Calu3 (cell line): ENCODE measurements at regions not wholly inside any gene's neighbourhood (a gene's known extent, or its start where the extent isn't known, plus 50 kb on each side); places are given as distances from the start of the nearest gene placed in this dataset.

Source experiments
- BruUV-seq: library from RNA; stranded (reverse); fragments of 400-500 nt; replicated peaks from 2 replicates; lab custom pipeline; 2021; lab: Mats Ljungman, UMichigan
- CTCF ChIA-PET: fragments of 300-600 bp; sonication (Branson Sonifier 250); formaldehyde crosslinking; loops from one replicate; lab custom pipeline; 2022; ENCODE audit warnings: antibody characterized with exemption; lab: Charles Lee
- DNase-seq: peaks from one replicate; pipeline ENCODE4 v3.0.0; 2022
- H3K27ac Mint-ChIP-seq: one replicate; pipeline ENCODE4 v1.8.0; 2022; ENCODE audit warnings: mixed read lengths; ENCODE audit not compliant: unreplicated experiment
- H3K27me3 Mint-ChIP-seq: one replicate; pipeline ENCODE4 v1.8.0; 2022; ENCODE audit warnings: mixed read lengths; ENCODE audit not compliant: unreplicated experiment
- H3K36me3 Mint-ChIP-seq: one replicate; pipeline ENCODE4 v1.8.0; 2022; ENCODE audit warnings: mild to moderate bottlenecking, moderate library complexity, mixed read lengths; ENCODE audit not compliant: insufficient read depth, unreplicated experiment
- H3K4me1 Mint-ChIP-seq: one replicate; pipeline ENCODE4 v1.8.0; 2022; ENCODE audit warnings: mild to moderate bottlenecking, low read depth, mixed read lengths; ENCODE audit not compliant: unreplicated experiment
- H3K4me3 Mint-ChIP-seq: one replicate; pipeline ENCODE4 v1.8.0; 2022; ENCODE audit warnings: mild to moderate bottlenecking, low read depth, moderate library complexity, mixed read lengths; ENCODE audit not compliant: unreplicated experiment
- H3K9me3 Mint-ChIP-seq: one replicate; pipeline ENCODE4 v1.8.0; 2022; ENCODE audit warnings: low read depth, mixed read lengths; ENCODE audit not compliant: unreplicated experiment
- intact Hi-C: fragments of 100-400 bp; cut with micrococcal nuclease; formaldehyde crosslinking; loops from one replicate; pipeline ENCODE4 v1.10.0; 2022; ENCODE audit not compliant: unreplicated experiment
- TF ChIP-seq, protein P1 (sequence below): fragments of 200-600 bp; IDR thresholded peaks from one replicate; pipeline ENCODE4 v1.8.0; 2022; ENCODE audit warnings: antibody characterized with exemption; ENCODE audit not compliant: unreplicated experiment

DNA sequence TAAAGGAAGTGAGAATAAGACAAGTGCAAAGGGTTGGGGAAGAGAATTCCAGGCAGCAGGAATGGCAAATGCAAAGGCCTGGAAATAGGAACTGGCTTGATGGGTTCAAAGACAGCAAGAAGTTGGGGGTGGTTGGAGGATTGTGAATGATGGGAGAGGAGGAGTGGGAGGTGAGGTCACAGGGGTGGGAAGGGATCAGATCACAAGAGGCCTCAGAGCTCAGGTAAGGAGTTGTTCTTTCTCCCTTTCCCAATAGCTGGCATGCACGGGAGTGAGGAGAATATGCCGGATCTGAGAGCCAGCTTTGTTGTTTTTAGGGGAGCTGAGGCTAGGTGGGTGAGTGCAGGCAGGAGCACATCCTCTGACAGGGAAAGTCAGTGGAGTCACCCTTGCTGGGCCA, 94.0 kb upstream of the RAB3GAP2 start:
- Mint-ChIP-seq H3K27me3 (no peaks in the 10 kb centered on the region), H3K27ac (no peak overlapping the region), H3K36me3 (peaks cover 6% of the 10 kb centered on the region), H3K4me1 (peaks cover 39% of the 10 kb centered on the region), H3K9me3 (no peaks in the 10 kb centered on the region), H3K4me3 (no peak overlapping the region)
- TF ChIP-seq, protein P1, sequence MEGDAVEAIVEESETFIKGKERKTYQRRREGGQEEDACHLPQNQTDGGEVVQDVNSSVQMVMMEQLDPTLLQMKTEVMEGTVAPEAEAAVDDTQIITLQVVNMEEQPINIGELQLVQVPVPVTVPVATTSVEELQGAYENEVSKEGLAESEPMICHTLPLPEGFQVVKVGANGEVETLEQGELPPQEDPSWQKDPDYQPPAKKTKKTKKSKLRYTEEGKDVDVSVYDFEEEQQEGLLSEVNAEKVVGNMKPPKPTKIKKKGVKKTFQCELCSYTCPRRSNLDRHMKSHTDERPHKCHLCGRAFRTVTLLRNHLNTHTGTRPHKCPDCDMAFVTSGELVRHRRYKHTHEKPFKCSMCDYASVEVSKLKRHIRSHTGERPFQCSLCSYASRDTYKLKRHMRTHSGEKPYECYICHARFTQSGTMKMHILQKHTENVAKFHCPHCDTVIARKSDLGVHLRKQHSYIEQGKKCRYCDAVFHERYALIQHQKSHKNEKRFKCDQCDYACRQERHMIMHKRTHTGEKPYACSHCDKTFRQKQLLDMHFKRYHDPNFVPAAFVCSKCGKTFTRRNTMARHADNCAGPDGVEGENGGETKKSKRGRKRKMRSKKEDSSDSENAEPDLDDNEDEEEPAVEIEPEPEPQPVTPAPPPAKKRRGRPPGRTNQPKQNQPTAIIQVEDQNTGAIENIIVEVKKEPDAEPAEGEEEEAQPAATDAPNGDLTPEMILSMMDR = no peak
- intact Hi-C loops = no loop called here
- no peak for DNase-seq
- CTCF ChIA-PET = no interaction called here
- no TSS peak for BruUV-seq

DNA sequence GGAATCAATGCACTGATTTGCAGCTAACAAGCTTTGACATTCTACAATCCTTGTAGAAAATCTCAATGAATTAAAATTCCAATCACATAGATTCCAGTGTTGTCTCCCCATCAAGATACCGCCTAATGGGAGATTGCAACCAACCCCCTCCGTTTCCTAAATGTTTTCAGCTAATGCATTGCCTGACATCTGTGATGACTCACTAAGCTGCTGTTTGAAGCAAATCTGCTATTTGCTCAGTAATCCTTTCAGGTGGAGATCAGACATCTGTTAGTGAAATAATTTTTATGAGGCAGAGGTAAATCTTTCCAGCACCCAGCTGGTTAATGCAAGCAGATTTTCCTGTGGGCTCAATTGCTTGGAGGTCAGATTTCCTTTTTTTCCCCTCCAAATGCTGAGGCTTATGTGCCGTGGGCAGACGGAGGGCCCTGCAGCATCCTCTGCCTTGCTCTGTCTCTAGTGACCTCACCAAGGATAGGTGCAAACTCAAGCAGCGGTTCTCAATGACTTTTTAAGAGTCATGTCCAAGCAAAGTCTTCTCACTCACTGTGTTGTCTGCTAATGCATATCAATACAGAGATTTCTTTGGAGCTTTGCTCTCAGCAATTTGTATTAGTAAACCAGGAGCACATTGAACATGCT, 91.1 kb upstream of the RAB3GAP2 start:
- Mint-ChIP-seq H3K27ac (no peak overlapping the region), H3K9me3 (peaks cover 4% of the 10 kb centered on the region), H3K4me1 (peaks cover 10% of the 10 kb centered on the region), H3K36me3 (peaks cover 1% of the 10 kb centered on the region), H3K27me3 (no peaks in the 10 kb centered on the region), H3K4me3 (no peak overlapping the region)
- BruUV-seq = no TSS peak
- intact Hi-C loops = no loop called here
- CTCF ChIA-PET = no interaction called here
- DNase-seq = no peak
- TF ChIP-seq, protein P1 = no peak

DNA sequence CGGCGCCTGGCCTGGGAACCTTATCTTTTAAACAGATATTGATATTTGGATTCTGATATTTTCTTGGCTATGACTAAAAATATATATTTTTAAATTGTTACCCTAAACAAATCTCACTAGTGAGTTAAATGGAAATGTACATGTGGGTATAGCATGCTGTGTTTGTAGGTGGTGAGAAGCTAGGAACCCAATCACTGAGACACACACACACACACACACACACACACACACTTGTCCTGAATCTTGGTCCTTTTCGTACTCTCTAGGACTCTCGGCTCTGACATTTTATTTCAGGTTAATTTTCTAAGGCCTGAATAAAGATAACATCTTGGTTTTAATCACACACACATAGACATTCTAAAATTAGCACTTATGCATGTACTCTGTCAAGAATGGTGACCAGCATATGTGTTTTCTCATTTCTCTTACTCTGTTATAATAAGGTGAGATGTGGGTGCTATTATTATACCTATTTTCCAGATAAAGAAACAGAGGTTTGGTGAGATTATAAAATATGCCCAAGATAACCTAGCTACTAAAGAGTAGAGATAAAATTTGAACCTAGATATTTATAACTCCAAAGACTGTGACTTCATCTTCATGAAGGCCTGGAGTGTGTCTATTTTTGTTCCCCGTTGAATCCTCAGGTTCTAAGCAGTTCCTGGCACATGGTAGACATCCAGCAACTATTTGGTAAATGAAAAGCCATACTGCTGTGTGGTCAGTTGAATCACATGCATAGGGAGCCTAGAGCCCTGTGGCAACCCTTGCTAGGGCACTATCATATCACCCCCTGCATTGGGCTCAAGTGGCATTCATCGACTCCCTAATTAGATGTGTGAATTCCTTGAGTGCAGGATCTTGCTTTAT, 85.0 kb upstream of the RAB3GAP2 start:
- no peaks in the 10 kb centered on the region for H3K4me1 Mint-ChIP-seq

DNA sequence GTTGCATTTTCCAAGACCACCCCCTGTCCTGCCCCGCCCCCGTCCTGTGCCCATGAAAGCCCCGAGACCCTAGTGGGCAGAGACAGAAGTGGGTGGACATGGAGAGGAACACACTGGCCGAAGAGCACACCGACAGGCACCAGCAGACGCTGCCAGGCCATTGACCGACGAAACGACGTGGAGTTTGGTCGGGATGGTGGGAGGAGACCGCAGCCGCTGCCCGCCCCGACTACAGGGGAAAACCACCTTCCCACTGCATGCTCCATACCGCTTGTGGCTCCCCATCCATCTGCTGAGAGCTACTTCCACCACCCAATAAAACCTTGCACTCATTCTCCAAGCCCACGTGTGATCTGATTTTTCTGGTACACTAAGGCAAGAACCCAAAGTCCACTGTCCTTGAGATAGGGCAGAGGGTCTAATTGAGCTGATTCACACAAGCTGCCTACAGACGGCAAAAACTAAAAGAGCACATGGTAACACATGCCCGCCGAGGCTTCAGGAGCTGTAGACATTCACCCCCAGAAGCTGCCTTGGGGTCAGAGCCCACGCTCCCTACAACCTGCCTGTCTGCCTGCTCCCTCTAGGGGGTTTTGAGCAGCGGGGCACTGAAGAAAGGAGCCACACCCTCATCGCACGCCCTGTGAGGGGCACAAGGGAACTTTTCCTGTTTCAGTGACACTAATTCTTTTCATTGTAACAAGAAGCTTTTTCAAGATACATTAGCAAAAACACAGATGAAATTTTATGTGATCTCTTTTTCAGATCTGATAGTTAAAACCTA, 81.2 kb upstream of the RAB3GAP2 start:
- no peak for DNase-seq
- intact Hi-C loops = no loop called here
- Mint-ChIP-seq H3K36me3 (no peaks in the 10 kb centered on the region), H3K4me1 (no peaks in the 10 kb centered on the region), H3K27me3 (peaks cover 14% of the 10 kb centered on the region), H3K4me3 (no peak overlapping the region), H3K27ac (no peak overlapping the region), H3K9me3 (no peaks in the 10 kb centered on the region)
- TF ChIP-seq, protein P1 = no peak
- CTCF ChIA-PET = no interaction called here
- BruUV-seq = no TSS peak

More for the DNA sequence above, 85.0 kb upstream of the RAB3GAP2 start:
- BruUV-seq = no TSS peak
- no peak overlapping the region for H3K27ac Mint-ChIP-seq
- no peak for DNase-seq
- TF ChIP-seq, protein P1 = no peak
- CTCF ChIA-PET = no interaction called here
- H3K27me3 Mint-ChIP-seq = no peaks in the 10 kb centered on the region
- H3K36me3 Mint-ChIP-seq = no peaks in the 10 kb centered on the region
- peaks cover 4% of the 10 kb centered on the region for H3K9me3 Mint-ChIP-seq
- intact Hi-C loops = no loop called here
- no peak overlapping the region for H3K4me3 Mint-ChIP-seq
